Stimulated activated CD4-positive, alpha-beta T cell treated with anti-CD3 and anti-CD28 coated beads, Interleukin-1b, Interleukin-23, amount 100 ng/mL, for 24 hours (primary cell): ENCODE measurements at regions not wholly inside any gene's neighbourhood (a gene's known extent, or its start where the extent isn't known, plus 50 kb on each side); places are given as distances from the start of the nearest gene placed in this dataset.

ENCODE experiments used
- DNase-seq, 4 experiments: peaks; one replicate each; pipeline ENCODE4 v3.0.0-alpha.2; 2020; ENCODE audit warnings: low read depth in 4 of 4, low spot score in 1 of 4

DNA sequence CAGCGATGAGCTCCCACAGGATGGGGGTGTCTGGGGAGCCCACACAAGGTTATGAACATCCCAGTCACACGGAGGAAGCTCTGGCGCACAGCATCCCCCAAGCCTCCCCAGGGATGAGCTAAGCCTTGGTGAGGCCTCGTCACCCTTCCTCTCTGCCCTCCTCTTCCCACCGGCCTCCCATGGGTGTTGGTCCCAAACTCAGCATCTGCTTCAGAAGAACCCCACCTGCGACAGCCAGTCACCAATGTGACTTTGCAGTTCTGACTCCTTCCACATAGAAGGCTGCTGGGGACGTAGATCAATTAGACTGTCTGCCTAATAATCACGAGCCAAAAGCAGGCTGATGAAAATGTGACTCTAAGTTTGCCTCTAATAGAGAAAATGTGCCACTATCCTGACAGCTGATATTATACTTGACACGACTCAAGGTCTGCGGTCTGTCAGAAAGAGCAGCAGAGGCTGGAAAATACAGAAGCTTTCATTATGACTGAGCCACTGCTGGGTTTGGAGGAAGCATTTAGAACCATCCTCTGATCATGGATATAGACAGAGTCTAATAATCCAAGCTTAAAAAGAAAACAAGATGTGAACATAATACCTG is 116.0 kb upstream of the PFKP start:
- no peak for DNase-seq

DNA sequence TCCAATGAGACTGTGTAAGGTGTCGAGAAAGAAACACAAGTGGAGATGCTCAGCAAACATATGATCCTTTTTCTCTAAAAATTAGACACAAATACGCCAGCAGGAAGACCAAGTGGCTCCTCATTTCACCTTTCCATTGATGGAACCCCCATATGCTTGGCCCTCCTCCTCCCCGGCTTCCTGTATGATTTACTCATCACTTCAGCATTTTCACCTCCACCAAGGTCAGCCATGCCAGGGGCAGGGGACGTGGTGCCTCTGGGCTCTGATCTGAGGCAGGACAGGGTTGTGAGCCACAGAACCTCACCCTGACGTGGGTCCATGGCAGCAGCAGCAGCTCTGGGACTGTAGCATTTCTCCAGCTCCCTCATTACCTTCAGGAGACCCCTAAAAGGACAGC is 116.8 kb upstream of the PFKP start:
- no peak for DNase-seq

DNA sequence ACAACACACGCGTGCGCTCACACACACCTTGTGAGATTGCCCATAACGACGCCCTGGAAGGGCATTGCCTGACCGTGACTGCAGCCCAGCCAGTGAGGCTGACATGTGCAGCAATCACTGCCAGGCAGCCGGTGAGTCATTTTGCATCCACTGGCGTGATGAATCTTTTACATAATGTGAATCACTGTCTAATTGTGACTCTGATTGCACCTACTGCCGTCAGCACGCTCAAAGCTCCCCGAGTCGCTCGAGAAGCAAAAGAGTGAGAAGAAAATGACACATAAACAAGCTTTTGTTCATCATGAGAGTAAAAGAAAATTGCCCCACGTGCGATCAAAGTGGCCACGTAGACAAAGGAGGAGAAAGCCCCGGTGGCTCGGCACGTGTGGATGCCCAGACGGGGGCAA is 117.4 kb upstream of the PFKP start:
- DNase-seq = peak; percentile 17 to 47 (median 38)

DNA sequence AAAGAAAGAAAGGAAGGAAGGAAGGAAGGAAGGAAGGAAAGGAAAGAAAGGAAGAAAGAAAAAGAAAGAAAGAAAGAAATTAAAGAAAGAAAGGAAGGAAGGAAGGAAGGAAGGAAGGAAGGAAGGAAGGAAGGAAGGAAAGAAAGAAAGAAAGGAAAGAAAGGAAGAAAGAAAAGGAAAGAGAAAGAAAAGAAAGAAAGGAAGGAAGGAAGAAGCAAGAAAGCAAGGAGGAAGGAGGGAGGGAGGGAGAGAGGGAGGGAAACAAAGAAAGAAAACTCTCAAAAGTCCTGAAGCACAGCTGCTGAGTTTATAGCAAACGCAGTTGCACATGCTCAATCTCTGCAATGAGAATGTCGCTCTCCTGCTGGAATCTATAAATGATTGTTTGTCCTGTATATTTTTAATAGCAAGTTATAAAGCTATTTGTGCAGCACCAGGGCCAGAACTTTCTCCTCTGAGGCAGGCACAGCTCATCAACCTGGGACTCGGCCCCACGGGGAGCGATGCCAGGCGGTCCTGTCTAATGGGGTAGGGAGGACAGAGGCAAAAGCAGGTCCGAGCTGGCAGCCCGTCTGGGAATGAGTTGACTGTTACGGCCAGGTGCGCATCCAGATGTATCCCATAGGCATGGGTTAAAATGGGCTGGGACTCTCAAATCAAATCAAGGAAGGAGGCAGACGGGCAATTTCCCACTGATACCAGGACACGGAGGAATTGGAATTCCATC is 118.0 kb upstream of the PFKP start:
- DNase-seq = no peak

DNA sequence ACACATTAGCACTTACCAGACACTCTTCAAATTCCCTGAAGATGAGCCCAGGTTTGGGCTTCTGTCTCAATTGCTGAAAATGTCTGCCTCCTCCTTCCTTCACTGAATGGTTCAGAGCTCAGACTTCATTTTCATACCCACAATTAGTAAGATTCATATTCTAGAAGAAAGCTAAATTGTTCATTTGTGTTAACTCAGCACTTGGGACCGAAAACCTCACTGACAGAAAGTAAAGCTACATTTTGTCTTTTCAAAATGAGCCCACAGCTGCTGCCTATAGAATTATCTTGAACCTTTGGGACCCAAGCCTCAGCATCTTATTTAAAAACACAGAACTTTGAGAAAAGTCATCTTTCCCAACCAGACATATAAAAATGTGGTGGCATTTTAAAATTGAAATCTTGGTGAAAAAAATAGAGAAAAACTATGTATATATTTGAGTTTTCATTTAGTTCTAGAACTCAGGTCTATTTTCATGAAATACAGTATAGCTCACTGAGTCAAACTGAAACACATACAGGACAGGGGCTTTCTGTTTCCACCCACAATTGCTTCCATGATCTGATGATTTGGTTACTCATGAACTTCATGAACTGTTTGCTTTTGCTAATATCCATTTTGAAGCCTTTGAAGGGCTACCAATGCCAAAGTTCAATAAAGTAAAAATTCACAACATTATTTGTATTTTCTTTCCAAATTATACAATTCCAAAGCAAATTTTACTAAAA is 119.1 kb upstream of the PFKP start:
- no peak for DNase-seq

DNA sequence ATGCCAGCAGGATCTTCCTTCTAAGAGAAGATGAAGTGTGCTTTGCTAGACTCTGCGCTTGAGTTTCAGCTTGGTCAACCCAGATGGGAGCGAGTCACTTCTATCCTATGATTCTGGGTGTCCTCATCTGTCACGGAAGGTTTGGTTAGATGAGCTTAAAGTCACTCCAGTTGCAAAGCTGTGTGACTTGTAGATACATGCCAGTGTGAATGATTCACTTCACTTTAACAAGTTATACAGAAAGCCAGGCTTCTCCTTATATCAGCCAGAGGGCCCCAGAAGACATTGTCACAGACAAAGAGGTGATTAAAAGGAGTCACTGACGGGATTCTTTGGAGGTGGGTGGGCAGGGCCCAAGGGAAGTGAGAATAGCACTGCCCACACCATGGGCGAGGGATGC is 122.6 kb upstream of the PFKP start:
- DNase-seq = no peak

DNA sequence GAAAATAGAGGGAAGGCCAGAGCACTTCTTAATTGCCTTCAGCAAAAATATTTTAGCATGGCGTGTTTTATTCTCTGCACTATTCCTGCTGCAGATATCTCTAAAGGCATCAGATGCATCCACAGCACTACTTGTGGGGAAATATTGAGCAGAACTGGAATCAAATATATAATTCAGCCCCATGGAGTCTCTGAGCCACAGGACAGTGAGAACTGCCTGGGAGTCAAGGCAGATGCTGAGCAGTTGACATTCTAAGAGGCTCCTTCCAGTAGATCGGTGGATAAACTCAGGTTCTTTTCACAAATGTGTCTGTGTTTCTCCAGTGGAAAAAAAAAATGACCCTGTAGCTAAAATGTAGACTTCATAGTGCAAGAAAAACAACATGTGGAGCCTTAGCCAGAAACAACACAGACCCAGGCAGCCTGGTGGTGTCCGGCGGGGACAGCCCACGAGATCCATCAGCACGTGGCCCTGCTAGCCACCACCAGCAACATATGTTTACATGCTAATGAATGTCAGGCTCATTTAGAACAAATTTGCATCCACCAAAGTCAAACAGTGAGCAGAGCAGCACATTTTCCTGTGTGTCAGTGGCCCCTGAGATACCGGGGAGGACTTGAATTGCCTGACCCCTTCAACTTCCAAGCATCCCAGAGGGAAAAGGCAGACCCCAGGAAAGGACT is 123.3 kb upstream of the PFKP start:
- no peak for DNase-seq

DNA sequence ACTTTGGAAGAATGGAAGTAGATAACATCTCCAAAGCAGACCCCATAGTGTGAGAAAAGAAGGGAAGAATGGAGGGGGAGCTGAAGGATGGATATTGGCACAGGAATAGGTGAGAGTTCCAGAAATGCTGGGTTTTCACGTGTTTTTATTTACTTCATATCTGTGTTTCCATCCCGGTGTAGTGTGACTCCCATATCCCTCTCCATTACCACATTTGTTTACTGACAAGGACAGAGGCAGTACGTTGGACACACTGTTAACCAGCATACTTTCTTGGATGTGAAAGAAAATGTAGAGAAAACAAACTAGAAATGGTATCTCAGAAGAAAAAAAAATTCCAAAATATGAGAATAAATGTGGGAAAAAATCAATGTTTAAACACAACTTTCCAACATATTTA is 124.4 kb upstream of the PFKP start:
- DNase-seq = no peak

DNA sequence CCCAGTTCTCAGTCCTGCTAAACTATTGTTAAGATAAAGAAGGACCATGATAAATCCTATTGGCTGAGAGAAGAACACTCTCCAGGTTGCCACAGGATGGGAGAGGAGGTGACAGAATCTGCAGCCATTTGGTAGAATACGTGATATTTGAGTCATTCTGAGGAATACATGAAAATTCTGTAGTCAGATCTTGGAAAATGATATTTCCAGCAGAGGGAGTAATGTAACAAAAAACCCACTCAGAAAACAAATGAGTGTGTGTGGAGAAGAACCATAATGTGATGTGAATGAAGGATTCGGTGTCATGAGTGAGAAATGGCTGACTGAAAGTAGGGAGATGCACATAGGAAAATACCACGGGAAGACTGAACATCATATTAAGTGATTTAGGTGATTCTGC is 128.5 kb upstream of the PFKP start:
- no peak for DNase-seq

DNA sequence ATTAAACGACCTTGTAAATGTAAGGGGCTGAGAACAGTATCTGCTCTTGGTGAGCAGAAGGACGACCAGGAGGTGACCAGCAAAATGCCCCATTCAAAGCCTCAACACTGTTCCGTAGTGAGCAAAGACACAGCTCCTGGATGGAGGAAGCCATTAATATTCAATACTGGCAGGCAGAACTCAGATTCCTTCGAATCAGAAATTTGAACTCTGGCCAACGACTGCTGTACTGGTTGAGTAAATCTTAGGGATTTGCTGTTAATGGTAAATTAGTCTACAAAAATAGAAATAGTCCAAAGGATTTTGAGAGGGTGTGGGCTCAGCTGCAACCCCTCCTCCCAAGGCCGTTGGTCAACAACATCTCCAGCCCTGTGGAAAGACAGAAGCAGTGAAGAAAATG is 130.5 kb upstream of the PFKP start:
- DNase-seq = no peak

DNA sequence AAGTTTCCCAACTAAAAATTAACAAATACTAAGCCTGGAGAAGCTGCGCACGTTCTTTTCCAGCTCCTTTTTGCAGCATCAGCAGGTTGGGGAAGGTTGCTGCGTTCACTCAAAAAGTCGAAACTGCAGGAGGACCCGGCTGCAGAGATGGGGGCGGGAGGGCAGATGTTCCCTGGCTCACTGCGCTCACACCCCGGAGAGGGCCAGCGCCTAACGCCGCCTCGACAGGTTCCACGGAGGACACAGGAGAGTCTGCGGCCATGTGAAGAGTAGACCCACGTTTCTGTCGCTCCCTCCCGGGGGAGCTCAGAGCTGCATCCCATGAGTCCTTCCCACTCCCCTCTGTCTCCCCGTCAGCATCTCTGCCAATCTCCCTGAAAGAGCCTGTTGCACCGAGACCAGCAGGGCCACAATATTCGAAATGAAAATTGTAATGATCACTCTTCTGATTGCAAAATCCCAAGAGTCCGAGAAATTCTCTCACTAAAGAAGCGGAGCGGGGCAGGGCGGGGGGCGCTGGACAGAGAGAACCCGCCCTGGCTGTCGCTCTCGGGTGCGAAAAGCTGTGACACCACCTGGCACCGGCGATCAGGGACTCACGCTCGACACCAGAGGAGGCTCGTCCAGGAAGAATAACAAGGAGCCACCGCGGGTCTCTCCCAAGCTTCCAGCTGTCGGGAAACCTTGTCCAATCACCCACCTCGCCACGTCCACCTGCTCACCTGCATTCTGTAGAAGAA is 131.5 kb upstream of the PFKP start:
- no peak for DNase-seq

DNA sequence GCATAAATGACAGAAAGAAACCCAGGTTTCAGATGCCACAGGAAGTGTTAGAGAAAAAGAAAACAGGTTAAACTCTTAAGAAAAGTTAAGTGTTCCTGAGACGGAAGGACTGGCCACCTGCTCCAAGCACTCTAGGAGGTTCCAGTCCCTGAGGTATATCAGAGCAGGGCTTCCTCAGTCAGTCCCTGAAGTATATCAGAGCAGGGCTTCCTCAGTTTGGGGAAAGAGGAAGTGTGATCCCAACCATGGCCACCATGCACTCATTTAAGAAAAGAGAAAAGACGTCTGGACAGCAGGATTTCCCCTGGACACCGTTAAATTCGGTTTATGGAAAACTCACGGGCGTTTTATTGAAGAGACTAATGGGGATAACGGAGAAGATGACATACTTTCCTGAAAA is 133.4 kb upstream of the PFKP start:
- DNase-seq = no peak

DNA sequence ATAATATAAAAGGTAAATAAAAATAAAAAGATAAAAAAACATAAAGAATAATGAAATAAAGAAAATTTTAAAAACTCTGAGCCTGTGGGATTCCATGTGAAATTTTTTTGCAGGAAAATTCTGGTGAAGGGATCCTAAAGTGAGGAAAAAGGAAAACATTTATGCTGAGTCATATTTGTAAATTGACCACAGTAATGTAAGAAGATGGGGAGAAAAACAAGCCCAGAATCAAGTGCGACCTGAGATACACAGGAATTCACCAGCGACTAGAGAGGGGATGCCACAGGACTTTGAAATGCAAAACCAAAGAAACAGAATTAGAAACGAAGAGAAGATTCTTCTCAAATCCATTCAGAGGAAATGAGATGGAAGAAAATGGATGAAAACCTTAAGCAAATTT is 133.8 kb upstream of the PFKP start:
- no peak for DNase-seq

DNA sequence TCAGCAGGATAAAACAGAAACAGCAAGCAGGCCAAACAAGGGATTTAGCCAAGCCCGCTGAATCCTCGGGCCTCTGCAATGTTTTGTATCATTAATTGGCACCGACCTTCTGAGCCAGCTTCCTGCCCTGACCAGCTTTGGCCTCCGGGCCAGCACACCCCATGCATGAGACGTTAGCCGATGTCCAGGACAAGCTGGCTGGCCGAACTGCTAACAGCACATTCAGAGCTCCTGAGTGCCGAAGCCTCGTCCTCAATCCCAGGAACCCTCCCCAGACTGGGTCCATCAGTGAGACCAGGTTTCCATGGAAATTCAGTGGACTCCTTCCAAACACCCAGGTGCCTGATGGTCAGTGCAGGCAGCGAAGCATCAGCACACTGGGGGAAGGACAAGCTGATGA is 134.3 kb upstream of the PFKP start:
- DNase-seq = no peak

DNA sequence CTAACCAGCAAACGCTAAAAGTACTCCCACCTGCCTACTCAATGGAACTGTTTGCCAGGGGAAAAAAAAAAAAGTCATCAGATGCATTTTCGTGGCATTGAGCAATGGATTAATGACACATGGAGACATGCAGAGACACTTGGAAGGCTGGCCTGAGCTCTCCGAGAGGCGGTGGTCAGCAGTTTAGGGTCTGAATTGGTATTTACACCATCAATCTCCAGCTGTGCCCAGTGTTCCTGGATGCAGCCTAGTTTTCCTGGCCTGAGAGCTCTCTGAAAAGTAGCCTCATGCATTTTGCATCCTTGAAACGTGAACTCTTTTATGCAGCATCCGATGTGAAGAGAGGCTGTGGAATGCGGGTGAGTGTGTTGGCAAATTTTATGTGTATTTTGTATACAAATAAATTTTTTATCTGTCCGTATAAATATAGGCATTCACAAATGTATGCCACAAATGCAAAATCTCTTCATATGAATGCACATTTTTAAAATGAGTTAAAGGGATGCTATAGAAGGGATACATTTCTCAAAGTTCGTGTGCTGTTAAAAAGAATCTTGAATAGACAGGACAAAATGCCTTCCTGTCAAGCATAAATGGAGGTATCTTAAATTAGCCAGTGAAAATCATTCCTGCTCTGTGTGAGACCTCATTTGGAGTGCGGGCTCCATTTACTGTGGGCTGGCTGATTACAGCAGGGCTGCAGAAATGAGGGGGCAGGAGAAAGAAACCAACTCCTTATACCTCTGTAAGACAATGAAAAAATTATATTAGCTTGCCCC is 137.7 kb upstream of the PFKP start:
- DNase-seq = no peak

DNA sequence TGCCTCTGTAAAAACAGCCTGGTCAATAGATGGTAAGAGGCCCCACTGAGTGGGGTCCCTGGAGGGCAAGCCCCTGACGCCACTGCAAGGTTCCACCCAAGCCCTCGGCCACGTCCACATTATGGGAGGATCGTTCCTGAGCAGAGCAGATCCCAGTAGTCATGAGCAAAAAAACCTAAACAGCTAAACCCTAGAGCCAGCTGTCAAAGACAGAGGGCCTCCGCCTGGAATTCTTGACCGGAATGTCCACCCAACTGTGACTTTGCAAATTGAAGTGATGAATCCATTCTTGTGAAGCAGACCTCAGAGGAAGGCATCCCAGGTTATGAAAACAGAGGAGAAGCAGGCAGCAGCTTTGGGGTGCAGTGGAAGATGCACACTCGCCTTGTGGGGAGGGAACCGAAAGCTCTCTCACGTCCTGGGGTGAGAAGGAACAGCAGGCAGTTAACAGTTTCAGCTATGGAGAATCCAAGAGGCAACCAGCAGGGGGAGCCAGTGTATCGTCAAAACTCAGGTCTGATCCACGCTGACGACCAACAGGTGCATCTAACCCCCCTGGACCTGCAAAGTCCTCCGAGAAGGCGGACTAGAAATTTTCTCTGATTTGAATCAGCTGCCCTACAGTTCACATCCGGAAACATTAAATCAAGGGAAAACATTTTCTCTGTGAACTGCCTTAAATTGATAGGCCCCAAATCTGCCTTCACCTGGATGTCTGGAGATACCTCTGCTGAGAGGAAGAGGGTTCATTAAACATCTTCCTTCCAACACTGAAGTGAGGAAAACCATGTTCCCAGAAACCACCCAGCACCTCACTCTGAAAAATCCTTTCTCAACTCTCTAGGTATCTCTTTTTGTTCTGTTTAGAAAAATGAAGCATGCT is 139.1 kb upstream of the PFKP start:
- DNase-seq = peak; percentile 58 to 70 (median 62)

DNA sequence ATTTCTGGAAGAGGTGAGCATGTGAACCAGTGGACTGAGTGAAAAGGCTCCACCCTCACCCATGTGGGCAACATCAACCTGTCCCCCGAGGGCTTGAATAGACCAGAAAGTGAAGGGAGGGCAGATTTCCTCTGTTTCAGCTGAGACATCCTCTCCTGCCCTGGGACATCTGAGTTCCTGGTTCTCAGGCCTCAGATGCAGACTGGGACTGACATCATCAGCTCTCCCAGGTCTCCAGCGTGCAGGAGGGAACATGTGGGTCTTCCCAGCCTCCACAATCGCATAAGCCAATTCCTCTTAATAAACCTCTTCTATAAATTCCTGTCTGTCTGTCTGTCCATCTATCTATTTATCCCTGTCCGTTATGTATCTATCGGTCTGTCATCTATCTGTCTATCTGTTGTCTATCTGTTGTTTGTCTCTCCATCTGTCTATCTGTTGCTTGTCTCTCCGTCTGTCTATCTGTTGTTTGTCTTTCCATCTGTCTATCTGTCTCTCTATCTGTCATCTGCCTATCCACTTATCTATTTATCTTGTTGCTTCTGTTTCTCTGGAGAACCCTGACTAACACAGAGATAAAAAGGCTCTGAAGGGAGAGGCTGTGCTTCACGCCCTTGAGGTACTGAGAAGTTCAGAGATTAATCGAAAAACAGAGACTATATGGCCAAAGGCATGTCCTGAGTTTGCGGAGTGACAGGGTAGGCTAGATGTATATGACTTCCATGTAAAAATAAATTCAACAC is 140.3 kb upstream of the PFKP start:
- no peak for DNase-seq

DNA sequence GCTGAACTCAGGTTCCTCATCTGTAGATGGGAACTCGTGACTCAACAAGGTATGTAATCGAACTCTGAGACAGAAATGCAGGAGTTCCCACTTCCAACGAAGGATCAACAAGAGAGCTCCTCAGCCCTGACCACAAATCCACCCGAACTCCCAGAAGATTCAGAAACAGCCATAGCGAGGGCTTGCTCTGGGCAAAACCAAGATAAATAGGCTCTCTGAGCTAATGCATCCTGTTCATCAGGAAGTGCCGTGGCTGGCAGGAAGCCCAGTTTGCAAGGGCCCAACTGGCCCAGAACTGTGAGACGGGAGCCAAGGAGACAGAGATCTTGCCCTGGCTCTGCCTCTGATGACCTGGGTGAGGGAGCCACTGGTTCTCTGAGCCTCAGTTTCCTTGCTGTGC is 141.7 kb upstream of the PFKP start:
- no peak for DNase-seq

DNA sequence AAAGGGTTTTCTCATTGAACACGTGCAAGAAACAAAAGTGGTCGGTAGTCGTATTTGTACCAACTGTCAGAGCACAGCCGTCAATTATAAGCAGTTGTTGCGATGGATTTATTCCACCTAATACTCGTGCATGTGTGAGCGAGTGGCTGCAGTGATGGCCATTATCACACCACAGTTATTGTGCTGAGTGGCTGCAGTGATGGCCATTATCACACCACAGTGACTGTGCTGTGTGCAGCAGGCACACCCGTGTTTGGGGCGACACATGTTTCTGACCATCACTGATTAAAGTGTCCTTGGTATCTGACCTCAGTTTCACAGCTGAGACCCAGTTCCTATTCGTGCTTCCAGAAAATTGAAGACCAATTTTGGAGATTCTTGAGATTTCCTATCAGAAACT is 142.9 kb upstream of the PFKP start:
- DNase-seq = no peak
